Vagina (tissue), 2 donors: ENCODE measurements at regions not wholly inside any gene's neighbourhood (a gene's known extent, or its start where the extent isn't known, plus 50 kb on each side); places are given as distances from the start of the nearest gene placed in this dataset.

ENCODE experiments used
- DNase-seq, 2 donors: peaks; one replicate each; pipeline ENCODE4 v3.0.0-alpha.2; 2017; ENCODE audit errors: extremely low spot score in 2 of 2
- H3K27ac ChIP-seq: fragments of 200-600 bp; sonication (generic); one replicate; pipeline ENCODE4 v1.5.1; 2019
- H3K27me3 ChIP-seq: fragments of 200-600 bp; sonication (generic); one replicate; pipeline ENCODE4 v1.5.1; 2019
- H3K36me3 ChIP-seq, 2 donors: fragments of 200-600 bp; sonication (generic); one replicate each; pipeline ENCODE4 v1.5.1; 2017 to 2019
- H3K4me1 ChIP-seq: fragments of 200-600 bp; sonication (generic); one replicate; pipeline ENCODE4 v1.5.1; 2019
- H3K4me3 ChIP-seq, 2 donors: fragments of 200-600 bp; sonication (generic); 1 replicate in 1 of 2; 2 replicates in 1 of 2; pipeline ENCODE4 v1.5.1; 2016 to 2019
- H3K9me3 ChIP-seq: fragments of 200-600 bp; sonication (generic); one replicate; pipeline ENCODE4 v1.5.1; 2019
- POLR2A ChIP-seq, 2 donors: fragments of 450-650 bp; IDR thresholded peaks; one replicate each; pipeline ENCODE4 v1.6.1; 2017; ENCODE audit warnings: antibody characterized with exemption in 2 of 2, mild to moderate bottlenecking in 2 of 2, moderate library complexity in 2 of 2
- POLR2AphosphoS5 ChIP-seq, 2 donors: sonication (generic); formaldehyde crosslinking; IDR thresholded peaks; one replicate each; pipeline ENCODE4 v1.9.0; 2017; ENCODE audit warnings: antibody characterized with exemption in 2 of 2, mild to moderate bottlenecking in 2 of 2, low read depth in 1 of 2; ENCODE audit not compliant: insufficient read depth in 1 of 2
- intact Hi-C: fragments of 100-400 bp; cut with DNase I; formaldehyde crosslinking; loops from one replicate; pipeline ENCODE4 v1.15.1; 2023
- TF ChIP-seq, protein P1 (sequence below), 3 experiments: fragments of 450-650 bp in 2 of 3; fragments of 200-600 bp in 1 of 3; sonication (generic) in 1 of 3; IDR thresholded peaks; one replicate each; pipeline ENCODE4 v1.5.1; 2017 to 2019; ENCODE audit warnings: antibody characterized with exemption in 3 of 3, mild to moderate bottlenecking in 2 of 3, moderate library complexity in 2 of 3

DNA sequence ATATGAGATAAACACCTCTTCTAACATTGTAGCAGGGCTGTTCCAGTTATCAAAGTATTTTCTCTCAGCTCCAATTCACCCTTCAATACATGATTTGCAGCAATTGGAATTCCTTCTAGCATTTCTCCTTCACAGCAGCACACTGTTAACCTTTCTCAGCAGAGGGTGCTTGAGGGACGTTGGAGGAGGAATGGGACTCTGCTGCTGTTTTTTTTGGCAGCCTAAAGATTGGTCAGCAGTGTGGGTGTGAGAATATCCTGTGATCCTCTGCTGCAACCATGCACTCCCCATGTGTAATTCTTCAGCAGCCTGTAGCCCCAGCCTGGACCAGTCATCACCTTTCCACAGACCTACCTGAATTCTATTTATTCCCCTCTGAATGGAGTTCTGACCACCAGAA lies 1708.9 kb upstream of the CELF4 start:
- no peaks in the 10 kb centered on the region for H3K36me3 ChIP-seq
- H3K4me1 ChIP-seq: no peaks in the 10 kb centered on the region
- no peak overlapping the region for H3K4me3 ChIP-seq
- no peaks in the 10 kb centered on the region for H3K27me3 ChIP-seq
- no peak for DNase-seq
- intact Hi-C loops: no loop called here
- TF ChIP-seq POLR2A (IDR thresholded peaks at IDR 0.05) (no peak), POLR2AphosphoS5 (IDR thresholded peaks at IDR 0.05; ENCODE audit: insufficient read depth in 1 of 2, low read depth in 1 of 2) (no peak)
- TF ChIP-seq, protein P1, sequence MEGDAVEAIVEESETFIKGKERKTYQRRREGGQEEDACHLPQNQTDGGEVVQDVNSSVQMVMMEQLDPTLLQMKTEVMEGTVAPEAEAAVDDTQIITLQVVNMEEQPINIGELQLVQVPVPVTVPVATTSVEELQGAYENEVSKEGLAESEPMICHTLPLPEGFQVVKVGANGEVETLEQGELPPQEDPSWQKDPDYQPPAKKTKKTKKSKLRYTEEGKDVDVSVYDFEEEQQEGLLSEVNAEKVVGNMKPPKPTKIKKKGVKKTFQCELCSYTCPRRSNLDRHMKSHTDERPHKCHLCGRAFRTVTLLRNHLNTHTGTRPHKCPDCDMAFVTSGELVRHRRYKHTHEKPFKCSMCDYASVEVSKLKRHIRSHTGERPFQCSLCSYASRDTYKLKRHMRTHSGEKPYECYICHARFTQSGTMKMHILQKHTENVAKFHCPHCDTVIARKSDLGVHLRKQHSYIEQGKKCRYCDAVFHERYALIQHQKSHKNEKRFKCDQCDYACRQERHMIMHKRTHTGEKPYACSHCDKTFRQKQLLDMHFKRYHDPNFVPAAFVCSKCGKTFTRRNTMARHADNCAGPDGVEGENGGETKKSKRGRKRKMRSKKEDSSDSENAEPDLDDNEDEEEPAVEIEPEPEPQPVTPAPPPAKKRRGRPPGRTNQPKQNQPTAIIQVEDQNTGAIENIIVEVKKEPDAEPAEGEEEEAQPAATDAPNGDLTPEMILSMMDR (IDR thresholded peaks at IDR 0.05): no peak
- H3K9me3 ChIP-seq: no peaks in the 10 kb centered on the region
- H3K27ac ChIP-seq: no peak overlapping the region

DNA sequence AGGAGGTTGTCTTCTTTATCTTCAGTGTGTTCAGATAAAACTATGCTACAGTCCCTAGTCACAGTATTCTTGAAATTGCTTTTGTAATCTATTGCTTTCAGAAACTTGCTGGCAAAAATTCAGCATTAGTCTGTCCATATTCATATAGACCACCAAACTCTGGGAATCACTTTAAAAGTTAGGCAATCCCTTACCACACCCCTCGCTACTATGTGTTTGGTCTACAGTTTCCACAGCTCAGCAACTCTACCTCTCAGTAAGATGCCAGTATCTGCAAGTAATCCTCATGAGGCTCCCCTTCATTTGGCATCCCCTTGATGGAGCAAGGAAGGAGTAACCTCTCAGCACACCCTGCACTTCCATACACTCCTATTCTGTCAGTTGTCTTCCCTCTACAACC lies 1706.6 kb upstream of the CELF4 start:
- TF ChIP-seq, protein P1 (IDR thresholded peaks at IDR 0.05): no peak
- TF ChIP-seq POLR2AphosphoS5 (IDR thresholded peaks at IDR 0.05; ENCODE audit: insufficient read depth in 1 of 2, low read depth in 1 of 2): no peak
- TF ChIP-seq POLR2A (IDR thresholded peaks at IDR 0.05): no peak
- Histone ChIP-seq H3K4me3 (no peak overlapping the region), H3K9me3 (no peaks in the 10 kb centered on the region), H3K27me3 (no peaks in the 10 kb centered on the region), H3K36me3 (no peaks in the 10 kb centered on the region), H3K4me1 (no peaks in the 10 kb centered on the region), H3K27ac (no peak overlapping the region)
- DNase-seq: no peak
- intact Hi-C loops: no loop called here

DNA sequence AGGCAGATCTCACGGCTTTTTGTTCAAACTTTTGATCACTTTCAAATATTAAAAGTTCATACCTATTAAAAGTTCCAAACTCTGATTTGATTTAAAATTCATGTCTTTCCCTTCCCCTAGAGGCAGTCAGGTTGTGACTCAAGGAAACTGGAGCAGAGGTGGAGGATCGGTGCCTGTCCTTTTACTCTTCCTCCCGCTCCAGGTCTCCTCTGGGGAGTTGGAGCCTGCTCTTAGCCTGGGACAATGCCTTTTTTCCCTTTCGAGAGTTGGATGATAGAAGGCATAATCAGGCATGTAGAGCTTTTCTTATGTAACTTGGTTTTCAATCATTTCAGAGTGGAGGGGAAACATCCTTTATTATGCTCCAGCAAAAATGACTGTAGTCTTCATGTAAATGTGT lies 1706.1 kb upstream of the CELF4 start:
- no peaks in the 10 kb centered on the region for H3K4me1 ChIP-seq
- DNase-seq: no peak
- intact Hi-C loops: no loop called here
- no peaks in the 10 kb centered on the region for H3K27me3 ChIP-seq
- no peaks in the 10 kb centered on the region for H3K36me3 ChIP-seq
- H3K9me3 ChIP-seq: no peaks in the 10 kb centered on the region
- TF ChIP-seq, protein P1 (IDR thresholded peaks at IDR 0.05): no peak
- TF ChIP-seq POLR2AphosphoS5 (IDR thresholded peaks at IDR 0.05; ENCODE audit: insufficient read depth in 1 of 2, low read depth in 1 of 2) (no peak), POLR2A (IDR thresholded peaks at IDR 0.05) (no peak)
- H3K4me3 ChIP-seq: no peak overlapping the region
- H3K27ac ChIP-seq: no peak overlapping the region

DNA sequence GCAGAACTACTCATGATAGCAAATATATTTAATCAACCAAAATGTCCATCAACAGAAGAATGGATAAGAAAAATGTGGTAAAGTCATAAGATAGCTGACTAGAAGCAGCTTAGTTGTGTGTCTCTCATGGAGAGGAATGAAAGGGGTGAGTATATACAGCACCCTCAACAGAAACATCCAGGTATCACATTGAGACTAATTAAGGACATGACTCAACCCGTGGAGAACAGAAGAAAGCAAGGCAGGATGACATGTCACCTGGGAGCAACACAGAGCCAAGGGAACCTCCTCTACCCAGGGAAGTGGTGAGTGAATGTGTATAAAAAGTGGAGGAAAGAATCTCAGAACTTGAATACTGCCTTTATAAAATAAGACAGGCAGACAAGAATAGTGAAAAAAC lies 1695.0 kb upstream of the CELF4 start:
- H3K4me1 ChIP-seq: no peaks in the 10 kb centered on the region

DNA sequence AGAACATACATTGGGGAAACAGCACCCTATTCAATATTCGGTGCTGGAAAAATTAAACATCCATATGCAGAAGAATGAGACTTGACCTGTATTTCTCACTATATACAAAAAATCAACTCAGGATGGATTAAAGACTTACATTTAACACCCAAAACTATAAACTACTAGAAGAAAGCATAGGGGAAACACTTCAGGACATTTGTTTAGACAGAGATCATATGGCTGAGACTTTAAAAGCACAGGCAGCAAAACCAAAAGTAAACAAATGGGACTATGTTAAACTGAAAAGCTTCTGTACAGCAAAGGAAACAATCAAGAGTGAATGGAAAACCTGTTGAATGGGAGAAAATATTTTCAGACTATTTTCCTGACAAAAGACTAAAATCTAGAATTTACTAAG lies 1694.1 kb upstream of the CELF4 start:
- H3K4me3 ChIP-seq: no peak overlapping the region
- no peaks in the 10 kb centered on the region for H3K9me3 ChIP-seq
- DNase-seq: no peak
- H3K27ac ChIP-seq: no peak overlapping the region
- intact Hi-C loops: no loop called here
- no peaks in the 10 kb centered on the region for H3K36me3 ChIP-seq
- H3K4me1 ChIP-seq: no peaks in the 10 kb centered on the region
- no peaks in the 10 kb centered on the region for H3K27me3 ChIP-seq
- TF ChIP-seq POLR2AphosphoS5 (IDR thresholded peaks at IDR 0.05; ENCODE audit: insufficient read depth in 1 of 2, low read depth in 1 of 2) (no peak), POLR2A (IDR thresholded peaks at IDR 0.05) (no peak)
- TF ChIP-seq, protein P1 (IDR thresholded peaks at IDR 0.05): no peak

More for the DNA sequence above, 1695.0 kb upstream of the CELF4 start:
- TF ChIP-seq POLR2AphosphoS5 (IDR thresholded peaks at IDR 0.05; ENCODE audit: insufficient read depth in 1 of 2, low read depth in 1 of 2): no peak
- TF ChIP-seq, protein P1 (IDR thresholded peaks at IDR 0.05): no peak
- TF ChIP-seq POLR2A (IDR thresholded peaks at IDR 0.05): no peak
- H3K4me3 ChIP-seq: no peak overlapping the region
- intact Hi-C loops: no loop called here
- H3K36me3 ChIP-seq: no peaks in the 10 kb centered on the region
- no peaks in the 10 kb centered on the region for H3K27me3 ChIP-seq
- DNase-seq: no peak
- no peaks in the 10 kb centered on the region for H3K9me3 ChIP-seq
- no peak overlapping the region for H3K27ac ChIP-seq
